Tibial nerve (tissue), 4 donors: ENCODE measurements at regions not wholly inside any gene's neighbourhood (a gene's known extent, or its start where the extent isn't known, plus 50 kb on each side); places are given as distances from the start of the nearest gene placed in this dataset.

Source experiments
- CTCF ChIP-seq, 5 experiments: fragments of 200-600 bp in 3 of 5; fragments of 450-650 bp in 2 of 5; sonication (generic) in 3 of 5; IDR thresholded peaks; one replicate each; pipeline ENCODE4 v1.5.1; 2016 to 2019; ENCODE audit warnings: antibody characterized with exemption in 5 of 5, mild to moderate bottlenecking in 3 of 5, moderate library complexity in 2 of 5
- EP300 ChIP-seq, 2 donors: sonication (generic); formaldehyde crosslinking; IDR thresholded peaks; one replicate each; pipeline ENCODE4 v1.6.1; 2017; ENCODE audit warnings: antibody characterized with exemption in 2 of 2, mild to moderate bottlenecking in 1 of 2
- POLR2A ChIP-seq, 2 donors: fragments of 450-650 bp; IDR thresholded peaks; one replicate each; pipeline ENCODE4 v1.6.1; 2017; ENCODE audit warnings: antibody characterized with exemption in 2 of 2, mild to moderate bottlenecking in 2 of 2, moderate library complexity in 2 of 2

GRCh38 chr2:6623746-6624145 lies 242.0 kb downstream of the CMPK2 start:
- TF ChIP-seq CTCF (IDR thresholded peaks at IDR 0.05) (no peak), POLR2A (IDR thresholded peaks at IDR 0.05) (no peak), EP300 (IDR thresholded peaks at IDR 0.05) (no peak)
